G401 (cell line): ENCODE measurements at regions not wholly inside any gene's neighbourhood (a gene's known extent, or its start where the extent isn't known, plus 50 kb on each side); places are given as distances from the start of the nearest gene placed in this dataset.

ENCODE experiments used
- DNase-seq: peaks from one replicate; pipeline ENCODE4 v3.0.0-alpha.2; 2015; ENCODE audit warnings: low spot score
- in situ Hi-C: cut with HindIII; loops from 2 replicates; pipeline ENCODE4 v1.10.0; 2016; ENCODE audit warnings: low sequenced_read_pairs, mixed read lengths

- no peak for DNase-seq
- in situ Hi-C loops = no loop called here
These were observed 715.3 kb downstream of the OLFM4 start for GRCh38 chr13:53743906-53744305.

- no peak for DNase-seq
- in situ Hi-C loops = no loop called here
These were observed 719.2 kb downstream of the OLFM4 start for GRCh38 chr13:53747825-53748224.

GRCh38 chr13:53749306-53749705 lies 720.7 kb downstream of the OLFM4 start:
- DNase-seq = no peak
- in situ Hi-C loops = no loop called here

GRCh38 chr13:53759016-53759415 lies 730.4 kb downstream of the OLFM4 start:
- in situ Hi-C loops = no loop called here
- DNase-seq = no peak

GRCh38 chr13:53775807-53776206 lies 747.2 kb downstream of the OLFM4 start:
- in situ Hi-C loops = no loop called here
- no peak for DNase-seq

- no peak for DNase-seq
- in situ Hi-C loops = no loop called here
These were observed 750.3 kb downstream of the OLFM4 start for GRCh38 chr13:53778937-53779336.

- in situ Hi-C loops = no loop called here
- no peak for DNase-seq
These were observed 753.3 kb downstream of the OLFM4 start for GRCh38 chr13:53781941-53782340.

GRCh38 chr13:53782488-53782961 lies 753.9 kb downstream of the OLFM4 start:
- peak; percentile 93 for DNase-seq
- in situ Hi-C loops = no loop called here

- DNase-seq = peak; percentile 94
- in situ Hi-C loops = no loop called here
These were observed 754.9 kb downstream of the OLFM4 start for GRCh38 chr13:53783471-53783870.

- no peak for DNase-seq
- in situ Hi-C loops = no loop called here
These were observed 759.7 kb downstream of the OLFM4 start for GRCh38 chr13:53788286-53788685.

- no peak for DNase-seq
- in situ Hi-C loops = no loop called here
These were observed 771.4 kb downstream of the OLFM4 start for GRCh38 chr13:53800011-53800410.

GRCh38 chr13:53807251-53807834 lies 778.7 kb downstream of the OLFM4 start:
- in situ Hi-C loops = no loop called here
- no peak for DNase-seq

- in situ Hi-C loops = no loop called here
- peak; percentile 78 for DNase-seq
These were observed 793.0 kb downstream of the OLFM4 start for GRCh38 chr13:53821632-53822031.

GRCh38 chr13:53822136-53822535 lies 793.5 kb downstream of the OLFM4 start:
- peak; percentile 59 for DNase-seq
- in situ Hi-C loops = no loop called here

- no peak for DNase-seq
- in situ Hi-C loops = no loop called here
These were observed 810.8 kb downstream of the OLFM4 start for GRCh38 chr13:53839461-53839860.

GRCh38 chr13:53844473-53845146 lies 816.0 kb downstream of the OLFM4 start:
- in situ Hi-C loops = no loop called here
- no peak for DNase-seq

- no peak for DNase-seq
- in situ Hi-C loops = no loop called here
These were observed 818.9 kb downstream of the OLFM4 start for GRCh38 chr13:53847502-53847901.

- in situ Hi-C loops = no loop called here
- no peak for DNase-seq
These were observed 819.9 kb downstream of the OLFM4 start for GRCh38 chr13:53848366-53848961.

GRCh38 chr13:53854321-53854720 lies 825.7 kb downstream of the OLFM4 start:
- DNase-seq = no peak
- in situ Hi-C loops = no loop called here

- in situ Hi-C loops = no loop called here
- DNase-seq = no peak
These were observed 828.1 kb downstream of the OLFM4 start for GRCh38 chr13:53856573-53857195.
